HG03045 (cell line): ENCODE measurements at regions not wholly inside any gene's neighbourhood (a gene's known extent, or its start where the extent isn't known, plus 50 kb on each side); places are given as distances from the start of the nearest gene placed in this dataset.
"Not testable (repeated sequence)": the region's sequence is repeated elsewhere in the genome, so short reads cannot be mapped to it uniquely, and the experiment has no call there.

Experiments
- ATAC-seq: cut with Tn5 transposase; IDR thresholded peaks from one replicate; pipeline ENCODE4 v1.9.1; 2021; ENCODE audit warnings: mild to moderate bottlenecking, moderate library complexity; ENCODE audit not compliant: unreplicated experiment

DNA sequence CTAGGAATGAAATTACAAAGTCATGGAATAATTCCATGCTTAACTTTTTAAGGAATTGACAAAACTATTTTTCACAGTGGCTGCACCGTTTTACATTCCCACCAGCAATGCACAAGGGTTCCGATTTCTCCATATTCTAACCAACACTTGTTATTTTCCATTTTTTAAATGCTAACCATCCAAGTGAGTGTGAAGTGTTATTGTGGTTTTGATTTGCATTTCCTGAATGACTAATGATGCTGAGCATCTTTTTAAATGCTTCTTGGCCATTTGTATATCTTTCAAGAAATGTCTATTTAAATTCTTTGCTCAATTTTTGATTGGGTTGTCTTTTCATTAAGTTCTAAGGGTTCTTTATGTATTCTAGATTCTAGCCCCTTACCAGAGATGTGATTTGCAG, 479.5 kb upstream of the SMARCA2 start:
- no peak for ATAC-seq

DNA sequence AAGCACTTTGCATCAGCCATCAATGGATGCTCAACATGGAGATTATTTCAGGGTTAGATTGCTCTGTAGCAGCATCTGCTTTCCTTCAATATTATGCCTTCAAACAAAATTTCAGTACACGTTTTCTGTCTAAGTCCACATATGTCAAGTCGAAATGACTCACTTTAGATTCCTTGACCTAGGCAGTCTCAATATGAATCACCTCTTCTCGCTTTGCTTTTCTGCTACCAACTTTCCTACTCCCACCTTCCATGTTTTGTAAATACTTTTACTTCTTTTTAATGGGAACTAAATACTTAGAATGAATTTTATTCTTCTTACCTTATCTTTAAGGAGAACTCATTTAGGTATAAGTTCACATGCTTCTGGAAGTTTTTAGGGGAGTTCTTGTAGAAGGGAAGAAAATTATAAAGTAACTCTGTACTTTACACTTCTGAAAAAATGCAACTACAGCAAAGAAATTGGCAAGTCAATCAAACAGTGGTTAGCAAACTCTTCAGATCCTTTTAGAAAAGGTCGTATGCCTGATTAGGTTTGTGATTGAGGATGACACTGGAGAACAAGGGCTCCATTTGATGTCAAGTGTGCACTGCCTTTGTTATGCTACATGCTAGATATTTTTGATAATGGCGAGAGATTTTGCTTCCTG, 478.5 kb upstream of the SMARCA2 start:
- ATAC-seq = no peak

- ATAC-seq = no peak
Measured at GRCh38 chr9:1538301-1538700, 476.8 kb upstream of the SMARCA2 start.

DNA sequence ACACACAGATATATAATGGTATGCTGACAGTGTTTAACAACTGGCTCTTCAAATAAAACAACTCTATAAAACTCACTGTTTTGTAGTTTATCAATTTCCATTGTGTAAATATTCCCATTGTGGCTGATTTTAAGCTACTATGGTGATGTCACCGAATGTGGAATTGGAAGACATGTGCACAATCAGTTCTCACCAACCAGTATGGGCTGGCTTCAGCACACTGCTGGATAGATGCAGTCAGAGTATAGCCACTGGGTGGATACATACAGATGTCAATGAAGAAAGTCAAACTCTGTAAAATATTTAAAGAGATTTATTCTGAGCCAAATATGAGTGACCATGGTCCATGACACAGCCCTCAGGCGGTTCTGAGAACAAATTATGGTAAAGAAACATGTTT, 475.9 kb upstream of the SMARCA2 start:
- ATAC-seq = no peak

DNA sequence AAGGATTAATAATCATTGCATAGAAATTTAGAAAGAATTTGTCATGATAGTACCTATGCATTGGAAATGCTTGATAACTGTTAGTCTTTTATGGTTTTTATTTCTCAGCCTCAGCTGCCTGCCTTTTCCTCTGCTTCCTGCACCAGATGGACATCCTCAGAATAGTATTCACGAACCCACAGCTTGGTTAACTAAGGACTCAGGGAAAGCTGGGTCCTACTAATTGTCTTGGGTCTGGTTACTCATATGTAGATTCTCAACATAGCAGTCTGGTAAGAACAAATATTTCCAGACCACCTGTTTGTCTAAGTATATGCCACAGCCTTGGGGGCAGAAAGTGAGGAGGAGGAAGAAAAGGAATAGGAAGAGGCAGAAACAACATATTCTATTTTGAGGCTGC, 464.5 kb upstream of the SMARCA2 start:
- no peak for ATAC-seq

- ATAC-seq = no peak
Measured at GRCh38 chr9:1554081-1555035, 460.8 kb upstream of the SMARCA2 start.

- ATAC-seq = not testable (repeated sequence)
Measured at GRCh38 chr9:1558666-1559065, 456.5 kb upstream of the SMARCA2 start.

- no peak for ATAC-seq
Measured at GRCh38 chr9:1575939-1576338, 439.2 kb upstream of the SMARCA2 start.

- no peak for ATAC-seq
Measured at GRCh38 chr9:1580215-1580614, 434.9 kb upstream of the SMARCA2 start.

GRCh38 chr9:1581926-1582325, 433.2 kb upstream of the SMARCA2 start:
- no peak for ATAC-seq

GRCh38 chr9:1591310-1591709, 423.8 kb upstream of the SMARCA2 start:
- ATAC-seq = no peak

DNA sequence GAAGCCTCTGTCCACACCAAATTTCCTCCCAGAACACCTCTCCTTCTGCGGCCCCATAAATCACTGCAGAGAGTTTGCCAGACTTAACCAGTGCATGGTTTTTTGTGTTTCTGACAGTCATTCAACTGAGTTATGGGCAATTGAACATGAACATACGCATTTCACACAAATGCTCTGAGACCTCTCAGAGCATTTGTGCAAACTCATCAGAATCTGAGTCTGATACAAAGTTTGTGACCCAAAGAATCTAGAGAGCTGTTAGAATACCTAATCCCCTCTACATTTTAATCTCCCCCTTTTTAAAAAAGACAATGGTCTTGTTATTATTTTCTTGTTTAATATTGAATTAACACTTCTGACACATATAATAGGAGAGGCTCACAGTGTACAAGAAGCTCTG, 416.9 kb upstream of the SMARCA2 start:
- ATAC-seq = no peak

GRCh38 chr9:1599961-1600360, 415.2 kb upstream of the SMARCA2 start:
- no peak for ATAC-seq

- ATAC-seq = no peak
Measured at GRCh38 chr9:1604942-1605560, 410.1 kb upstream of the SMARCA2 start.

GRCh38 chr9:1606253-1606652, 408.9 kb upstream of the SMARCA2 start:
- no peak for ATAC-seq

DNA sequence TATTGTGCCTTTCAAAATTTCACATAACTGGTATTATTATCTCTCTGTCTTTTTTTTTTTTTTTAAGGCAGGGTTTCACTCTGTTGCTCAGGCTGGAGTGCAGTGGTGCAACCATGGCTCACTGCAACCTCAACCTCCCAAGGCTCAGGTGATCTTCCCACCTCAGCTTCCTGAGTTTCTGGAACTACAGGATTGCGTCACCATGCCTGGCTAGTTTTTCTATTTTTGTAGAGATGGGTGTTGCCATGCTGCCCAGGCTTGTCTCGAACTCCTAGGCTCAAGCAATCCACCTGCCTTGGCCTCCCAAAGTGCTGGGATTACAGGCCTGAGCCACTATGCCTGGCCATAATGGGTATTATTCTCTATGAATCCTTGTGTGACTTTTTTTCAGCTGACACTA, 402.3 kb upstream of the SMARCA2 start:
- no peak for ATAC-seq

DNA sequence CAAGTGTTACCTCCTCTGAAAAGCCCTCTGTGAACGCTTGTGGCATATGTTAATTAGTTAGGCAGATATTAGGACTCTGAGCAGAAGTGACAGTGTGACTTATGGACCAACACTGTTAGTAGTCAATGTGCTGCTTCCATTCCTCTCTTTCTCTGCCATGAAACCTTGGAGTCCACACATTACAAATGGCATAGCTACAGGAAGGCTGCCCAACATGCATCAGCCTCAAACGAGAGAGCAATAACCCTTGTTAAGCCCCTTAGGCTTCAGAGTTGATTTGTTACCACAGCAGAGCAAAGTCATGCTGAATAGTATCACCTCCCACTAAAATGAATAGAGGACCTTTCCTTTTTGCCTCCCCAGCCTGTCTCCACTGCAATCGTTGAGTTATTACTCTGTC, 397.7 kb upstream of the SMARCA2 start:
- ATAC-seq = no peak

DNA sequence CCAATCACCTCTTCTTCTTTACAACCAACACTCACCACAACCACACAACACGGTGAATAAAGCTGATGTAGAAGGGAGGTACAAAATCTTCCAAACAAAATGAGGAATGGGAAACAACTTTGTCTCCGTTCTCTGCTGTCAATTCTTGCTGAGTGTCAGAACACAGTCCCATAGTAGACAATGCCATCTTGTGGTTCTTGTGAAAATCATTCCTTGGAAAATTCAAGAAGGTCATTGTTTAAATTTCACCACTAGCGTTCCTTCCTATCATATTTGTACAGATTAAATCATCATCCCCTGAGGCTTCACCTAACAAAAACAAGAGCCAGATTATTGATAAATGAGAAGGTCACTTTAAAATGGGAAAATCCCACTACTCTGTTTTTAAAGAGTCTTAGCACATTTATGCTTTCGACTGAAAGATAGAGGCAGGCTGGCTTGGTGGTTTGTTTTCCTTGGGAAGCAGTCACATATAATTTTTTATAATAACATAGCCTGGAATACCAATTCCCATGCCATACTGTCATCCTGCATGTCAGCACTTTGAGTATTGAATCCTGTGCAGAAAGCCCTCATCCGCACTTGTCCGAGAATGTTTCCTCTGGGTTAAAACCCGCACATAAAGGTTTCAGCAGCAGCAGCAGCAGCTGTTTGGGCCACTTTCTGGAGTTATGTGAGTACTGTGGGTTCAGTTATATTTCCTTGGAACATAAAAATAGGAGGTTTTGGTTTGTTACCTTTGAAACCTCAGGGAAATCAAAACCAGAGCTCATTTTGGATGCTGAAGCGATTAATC, 395.0 kb upstream of the SMARCA2 start:
- ATAC-seq = no peak

GRCh38 chr9:1637401-1637800, 377.7 kb upstream of the SMARCA2 start:
- no peak for ATAC-seq

- no peak for ATAC-seq
Measured at GRCh38 chr9:1639166-1639565, 376.0 kb upstream of the SMARCA2 start.

- no peak for ATAC-seq
Measured at GRCh38 chr9:1647776-1648175, 367.4 kb upstream of the SMARCA2 start.
